RKO (cell line): ENCODE measurements at regions not wholly inside any gene's neighbourhood (a gene's known extent, or its start where the extent isn't known, plus 50 kb on each side); places are given as distances from the start of the nearest gene placed in this dataset.
"Not testable (repeated sequence)": the region's sequence is repeated elsewhere in the genome, so short reads cannot be mapped to it uniquely, and the experiment has no call there.

Source experiments
- DNase-seq: peaks from one replicate; pipeline ENCODE4 v3.0.0-alpha.2; 2016; ENCODE audit warnings: low spot score

- not testable (repeated sequence) for DNase-seq
Measured at GRCh38 chr10:29363930-29364329, 75.1 kb downstream of the LYZL1 start.

GRCh38 chr10:29366206-29366605, 77.3 kb downstream of the LYZL1 start:
- DNase-seq, result not testable (repeated sequence)

GRCh38 chr10:29369419-29369818, 80.5 kb downstream of the LYZL1 start:
- no peak for DNase-seq

GRCh38 chr10:29370097-29371092, 81.5 kb downstream of the LYZL1 start:
- DNase-seq, result no peak

- no peak for DNase-seq
Measured at GRCh38 chr10:29372920-29373319, 84.0 kb downstream of the LYZL1 start.

- no peak for DNase-seq
Measured at GRCh38 chr10:29374162-29374561, 85.3 kb downstream of the LYZL1 start.

GRCh38 chr10:29375888-29376287, 87.0 kb downstream of the LYZL1 start:
- no peak for DNase-seq

GRCh38 chr10:29377333-29377961, 88.6 kb downstream of the LYZL1 start:
- DNase-seq, result peak; percentile 63

- DNase-seq, result no peak
Measured at GRCh38 chr10:29378106-29378505, 89.2 kb downstream of the LYZL1 start.

- no peak for DNase-seq
Measured at GRCh38 chr10:29379208-29379607, 90.3 kb downstream of the LYZL1 start.

GRCh38 chr10:29379777-29380598, 91.1 kb downstream of the LYZL1 start:
- not testable (repeated sequence) for DNase-seq

- DNase-seq, result not testable (repeated sequence)
Measured at GRCh38 chr10:29380599-29381511, 92.0 kb downstream of the LYZL1 start.

GRCh38 chr10:29386342-29386999, 97.6 kb downstream of the LYZL1 start:
- peak; percentile 68 for DNase-seq

- no peak for DNase-seq
Measured at GRCh38 chr10:29387269-29387668, 98.4 kb downstream of the LYZL1 start.

GRCh38 chr10:29388112-29388511, 99.2 kb downstream of the LYZL1 start:
- DNase-seq, result not testable (repeated sequence)

- DNase-seq, result no peak
Measured at GRCh38 chr10:29389493-29389892, 100.6 kb downstream of the LYZL1 start.

- no peak for DNase-seq
Measured at GRCh38 chr10:29389935-29390334, 101.1 kb downstream of the LYZL1 start.

- peak; percentile 62 for DNase-seq
Measured at GRCh38 chr10:29392376-29393021, 103.6 kb downstream of the LYZL1 start.

- no peak for DNase-seq
Measured at GRCh38 chr10:29394321-29394932, 105.6 kb downstream of the LYZL1 start.

- no peak for DNase-seq
Measured at GRCh38 chr10:29395409-29395808, 106.5 kb downstream of the LYZL1 start.
